ENCODE measurements at regions not wholly inside any gene's neighbourhood (a gene's known extent, or its start where the extent isn't known, plus 50 kb on each side); places are given as distances from the start of the nearest gene placed in this dataset.

- DNase-seq = peak; percentile 14 to 64 (median 22)
These were observed 416.4 kb upstream of the C1orf87 start for GRCh38 chr1:60489916-60490480.

DNA sequence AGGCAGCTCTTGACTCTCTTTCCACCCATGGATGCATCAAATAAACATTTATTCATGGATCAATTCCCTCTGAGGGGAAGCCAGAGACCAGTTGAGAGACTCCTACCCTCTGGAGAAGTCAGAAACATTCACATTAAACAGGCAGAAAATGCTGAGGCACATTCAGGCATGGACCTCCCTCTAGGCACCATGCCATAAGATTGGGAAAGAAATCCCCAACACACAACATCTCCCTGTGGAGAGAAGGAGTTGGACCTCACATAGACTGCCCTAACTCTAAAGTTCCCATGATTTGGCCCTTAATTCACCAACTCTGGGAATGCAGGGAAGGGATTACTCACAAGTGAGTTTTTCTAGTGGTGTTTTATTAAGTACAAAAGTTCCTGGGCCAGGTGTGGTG, 415.3 kb upstream of the C1orf87 start:
- no peak for DNase-seq

- DNase-seq = no peak
These were observed 414.2 kb upstream of the C1orf87 start for GRCh38 chr1:60487565-60488345.

DNA sequence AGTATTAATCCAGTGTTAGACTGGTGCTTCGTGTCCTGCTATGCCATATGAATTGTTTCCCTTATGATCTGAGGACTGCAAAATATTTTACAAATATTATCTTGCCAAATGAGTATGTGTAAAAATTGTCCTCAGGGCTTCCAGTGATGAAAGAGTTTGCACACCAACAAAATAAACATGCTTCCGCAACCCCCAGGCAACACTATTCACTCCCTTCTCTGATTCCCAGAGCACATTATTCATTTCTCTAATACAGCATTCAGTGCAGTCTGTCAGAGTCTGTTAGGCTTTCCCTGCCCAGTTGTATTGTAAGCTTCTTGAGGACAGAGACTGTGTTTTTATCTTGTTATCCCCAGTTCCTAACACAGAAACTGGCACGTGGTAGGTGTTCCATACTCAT, 409.9 kb upstream of the C1orf87 start:
- DNase-seq = peak in 2 of 3 experiments; percentile 26 to 70

GRCh38 chr1:60470246-60470645, 396.7 kb upstream of the C1orf87 start:
- no peak for DNase-seq

- DNase-seq = no peak
These were observed 390.2 kb upstream of the C1orf87 start for GRCh38 chr1:60463786-60464185.

- no peak for DNase-seq
These were observed 389.6 kb upstream of the C1orf87 start for GRCh38 chr1:60463146-60463545.

GRCh38 chr1:60461925-60462595, 388.5 kb upstream of the C1orf87 start:
- no peak for DNase-seq

- no peak for DNase-seq
These were observed 384.5 kb upstream of the C1orf87 start for GRCh38 chr1:60458111-60458510.

DNA sequence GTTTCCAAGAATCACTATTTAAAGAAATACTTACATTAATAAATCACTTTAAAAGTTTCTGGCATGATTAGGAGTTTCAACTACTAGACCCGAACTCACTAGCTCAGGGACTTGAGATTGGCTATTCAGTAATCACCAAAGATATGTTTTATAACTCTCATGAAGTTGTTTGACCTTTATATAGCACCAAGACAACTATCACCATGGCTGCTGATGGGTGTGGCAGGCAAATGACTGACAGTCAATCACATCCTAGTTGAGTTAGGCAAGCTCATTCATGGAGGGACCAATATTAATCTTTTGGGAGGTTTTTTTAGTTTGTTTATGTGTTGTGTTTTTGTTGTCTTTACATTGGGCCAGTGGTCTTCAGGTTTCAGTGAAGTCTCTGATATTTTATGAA, 376.3 kb upstream of the C1orf87 start:
- no peak for DNase-seq

DNA sequence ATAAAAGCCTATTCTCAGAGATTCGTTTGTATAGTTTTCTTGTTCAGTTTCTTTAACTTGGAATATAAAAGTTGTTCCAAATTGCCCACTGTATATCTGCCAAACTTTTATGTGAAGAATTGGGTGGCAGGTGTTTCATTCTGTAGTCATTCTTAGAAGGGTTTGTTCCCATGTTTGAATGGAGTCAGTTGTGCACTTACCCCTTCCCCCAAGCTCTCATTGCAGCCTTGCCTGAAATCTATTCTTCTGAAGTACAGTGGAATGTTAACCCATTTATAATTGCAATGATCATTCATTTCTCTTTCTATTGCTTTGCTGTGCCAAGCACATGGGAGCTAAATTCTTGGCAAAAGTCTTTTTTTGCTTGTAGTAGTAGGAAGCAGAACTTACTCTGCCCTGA, 375.3 kb upstream of the C1orf87 start:
- DNase-seq = no peak

DNA sequence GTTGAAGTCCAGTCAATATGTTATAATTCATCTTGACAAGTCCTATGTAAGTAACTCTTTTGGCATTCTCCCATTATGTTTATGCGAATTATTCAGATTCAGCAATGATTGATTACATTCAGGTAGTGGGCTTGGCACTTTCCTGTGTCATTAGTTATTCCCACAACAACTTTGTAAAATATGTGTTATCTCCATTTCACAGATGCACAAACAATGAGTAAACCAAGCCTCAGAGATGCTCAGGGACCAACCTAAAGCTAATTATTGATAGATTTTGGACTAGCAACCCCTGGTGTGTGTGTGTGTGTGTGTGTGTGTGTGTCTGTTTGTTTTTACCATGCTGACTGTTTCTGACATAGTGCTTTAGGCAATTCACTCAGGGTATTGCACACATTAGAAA, 371.1 kb upstream of the C1orf87 start:
- DNase-seq = no peak

DNA sequence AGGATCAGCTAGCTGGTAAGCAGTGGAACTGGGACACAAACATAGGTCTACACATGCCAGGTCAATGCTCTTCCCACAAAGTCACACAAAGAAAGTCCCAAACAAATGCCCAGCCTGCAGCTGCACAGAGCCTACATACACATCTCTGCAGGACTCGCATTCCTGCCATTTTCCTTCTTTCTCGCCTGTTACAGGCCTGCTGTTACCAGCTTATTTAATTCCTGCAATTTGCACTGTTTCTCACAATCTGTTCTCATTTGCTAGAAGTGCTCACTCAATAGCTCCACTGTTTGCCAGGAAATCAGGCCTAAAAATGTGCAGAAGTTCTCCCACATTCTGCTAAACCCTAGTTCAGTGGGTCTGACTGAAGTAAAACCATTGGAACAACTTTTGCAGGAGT, 362.6 kb upstream of the C1orf87 start:
- no peak for DNase-seq

- DNase-seq = no peak
These were observed 358.0 kb upstream of the C1orf87 start for GRCh38 chr1:60431593-60431992.

DNA sequence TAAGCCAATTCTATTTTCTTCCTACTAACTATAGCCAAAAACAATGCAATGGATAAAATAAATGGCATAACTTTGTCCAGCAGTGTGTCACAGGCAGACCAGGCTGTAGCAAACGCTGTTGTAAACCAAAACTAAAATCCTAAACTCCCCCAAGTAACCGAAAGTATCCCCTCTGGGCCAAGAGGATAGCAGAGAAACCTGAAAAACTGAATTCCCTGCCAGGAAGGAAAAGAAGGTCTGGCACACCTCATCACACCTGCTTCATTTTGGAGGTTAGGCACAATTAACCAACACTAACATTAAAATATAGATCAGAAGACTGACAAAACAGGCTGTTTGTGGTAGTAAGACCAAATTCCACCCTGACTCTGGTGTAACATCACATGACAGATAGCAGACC, 356.8 kb upstream of the C1orf87 start:
- DNase-seq = no peak

GRCh38 chr1:60428127-60428526, 354.6 kb upstream of the C1orf87 start:
- DNase-seq = peak in 2 of 3 experiments; percentile 36 to 85

DNA sequence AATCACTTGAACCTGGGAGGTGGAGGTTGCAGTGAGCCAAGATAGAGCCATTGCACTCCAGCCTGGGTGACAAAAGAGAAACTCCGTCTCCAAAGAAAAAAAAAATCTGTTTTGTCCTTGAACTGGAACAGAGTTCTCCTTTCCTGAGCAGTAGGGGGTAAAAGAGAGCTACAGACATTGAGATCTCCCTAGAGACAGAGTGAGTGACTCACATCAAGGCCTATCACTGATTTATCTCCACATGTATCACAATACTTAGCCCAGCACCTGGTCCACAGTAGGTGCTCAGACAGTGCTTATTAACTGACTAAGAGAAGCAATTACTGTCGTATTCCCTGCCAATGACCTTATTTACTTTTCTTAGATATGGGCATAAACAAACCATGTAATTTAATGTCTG, 354.1 kb upstream of the C1orf87 start:
- peak; percentile 36 to 97 (median 85) for DNase-seq

DNA sequence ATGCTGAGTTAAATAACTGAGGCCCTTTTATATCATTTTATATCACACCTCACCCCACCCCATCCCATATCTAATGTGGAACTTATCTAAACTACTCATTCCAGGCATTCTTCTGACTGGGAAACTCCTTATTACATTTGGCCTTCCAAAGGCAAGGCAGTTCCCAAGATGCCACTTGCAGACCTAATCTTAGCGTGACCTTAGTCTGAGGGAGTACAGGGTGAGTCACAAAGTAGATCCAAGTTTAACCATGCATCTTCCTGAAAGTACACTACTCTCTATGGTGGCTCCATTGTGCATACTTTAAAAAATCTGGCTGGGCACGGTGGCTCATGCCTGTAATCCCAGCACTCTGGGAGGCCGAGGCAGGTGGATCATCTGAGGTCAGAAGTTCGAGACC, 353.6 kb upstream of the C1orf87 start:
- no peak for DNase-seq

- no peak for DNase-seq
These were observed 352.0 kb upstream of the C1orf87 start for GRCh38 chr1:60425528-60425927.

DNA sequence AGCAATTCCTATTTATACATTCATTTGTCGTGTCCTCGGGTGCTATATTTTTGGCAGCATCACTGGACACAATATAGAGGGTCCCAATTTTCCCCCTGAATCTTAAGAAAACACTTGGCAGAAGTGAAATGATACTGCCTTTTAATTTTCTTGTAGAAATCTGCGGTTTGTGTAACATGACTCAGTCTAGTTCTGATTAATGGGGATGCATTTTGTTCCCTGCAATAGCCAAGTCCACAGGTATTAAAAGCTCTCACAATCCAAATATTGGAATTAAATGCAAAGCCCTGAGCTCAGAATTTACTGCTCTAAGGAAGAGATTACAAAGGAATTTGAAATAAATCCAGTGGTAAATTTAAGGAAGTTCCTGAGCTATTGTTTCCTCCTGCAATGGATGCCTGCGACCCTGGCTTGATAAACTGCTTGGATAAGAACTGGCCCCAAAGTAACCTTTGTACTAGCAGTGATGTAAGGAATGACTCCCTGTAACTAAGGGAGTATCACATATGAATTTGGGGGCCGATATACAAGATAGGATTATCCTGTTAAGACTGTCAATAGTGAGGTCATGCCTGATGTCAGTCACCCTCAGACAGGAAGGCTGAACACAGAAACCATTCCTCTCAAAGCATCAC, 349.7 kb upstream of the C1orf87 start:
- no peak for DNase-seq

GRCh38 chr1:60421965-60422364, 348.4 kb upstream of the C1orf87 start:
- no peak for DNase-seq

- DNase-seq = no peak
These were observed 345.5 kb upstream of the C1orf87 start for GRCh38 chr1:60419023-60419422.

DNA sequence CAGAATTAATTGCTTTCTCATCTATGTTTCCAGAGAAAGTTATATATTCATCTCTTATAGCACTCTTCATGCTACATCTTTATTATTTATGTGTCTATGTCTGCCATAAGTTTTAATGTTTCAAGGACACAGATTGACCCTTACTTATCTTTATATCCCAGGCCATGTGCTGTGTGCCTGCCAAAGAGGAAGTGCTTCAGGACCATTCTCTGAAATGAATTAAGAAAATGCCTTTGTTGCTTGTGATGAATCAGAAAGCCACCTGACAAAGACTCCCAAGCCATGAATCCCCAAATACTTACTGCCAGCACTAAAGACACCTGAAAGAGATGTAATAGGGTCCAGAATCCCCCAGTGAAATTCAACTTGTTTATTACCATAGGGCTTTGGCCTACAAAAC, 342.1 kb upstream of the C1orf87 start:
- DNase-seq = no peak

DNA sequence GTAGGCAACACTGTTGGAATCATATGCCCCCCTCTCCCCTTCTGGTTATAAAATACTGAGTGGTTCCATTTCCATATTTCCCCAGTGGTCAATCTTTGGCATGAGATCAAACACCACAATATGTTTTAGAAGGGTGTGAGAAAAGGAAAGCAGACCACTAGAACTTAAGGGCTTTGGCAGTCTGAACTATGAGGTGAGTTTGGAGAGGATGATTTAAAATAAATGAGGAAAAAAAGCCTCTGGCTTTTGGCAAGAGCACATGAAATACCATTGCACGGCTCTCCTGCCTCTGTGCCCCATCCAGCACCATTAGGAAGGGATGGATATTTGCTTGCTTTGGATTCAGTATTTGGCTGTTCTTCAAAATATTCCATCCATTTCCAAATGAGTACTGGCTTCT, 339.5 kb upstream of the C1orf87 start:
- no peak for DNase-seq

Measured in NCI-H1417 (cell line).